Astrocyte (in vitro differentiated cells and primary cell): ENCODE measurements at regions not wholly inside any gene's neighbourhood (a gene's known extent, or its start where the extent isn't known, plus 50 kb on each side); places are given as distances from the start of the nearest gene placed in this dataset.

Experiments used
- DNase-seq: peaks from one replicate; pipeline ENCODE4 v3.0.0-alpha.2; 2010; ENCODE audit warnings: low read depth
- FAIRE-seq: peaks from 2 replicates; lab custom pipeline; 2011; peaks lifted over from hg19 to GRCh38; lab: Jason Lieb, UNC
- H2AFZ ChIP-seq: 2 replicates; pipeline ENCODE4 v1.6.0; 2012; ENCODE audit warnings: low read depth, low read length, inconsistent platforms
- H3K27ac ChIP-seq: 2 replicates; pipeline ENCODE4 v1.5.1; 2011; ENCODE audit warnings: low read depth, low read length, inconsistent platforms
- H3K27me3 ChIP-seq: 2 replicates; pipeline ENCODE4 v1.6.0; 2011; ENCODE audit warnings: low read length, inconsistent platforms; ENCODE audit not compliant: insufficient read depth
- H3K36me3 ChIP-seq: 2 replicates; pipeline ENCODE4 v1.5.1; 2011; ENCODE audit warnings: low read length, inconsistent platforms; ENCODE audit not compliant: insufficient read depth
- H3K4me1 ChIP-seq: 2 replicates; pipeline ENCODE4 v1.5.1; 2011; ENCODE audit warnings: low read length, inconsistent platforms; ENCODE audit not compliant: insufficient read depth
- H3K4me2 ChIP-seq: 2 replicates; pipeline ENCODE4 v1.6.0; 2012; ENCODE audit warnings: low read length, inconsistent platforms
- H3K4me3 ChIP-seq: 2 replicates; pipeline ENCODE4 v1.5.1; 2011; ENCODE audit warnings: low read depth, mild to moderate bottlenecking, low read length, inconsistent platforms; ENCODE audit not compliant: insufficient read depth
- H3K79me2 ChIP-seq: 2 replicates; pipeline ENCODE4 v1.6.0; 2012; ENCODE audit warnings: mild to moderate bottlenecking, low read length, inconsistent platforms; ENCODE audit not compliant: insufficient read depth
- H3K9ac ChIP-seq: 2 replicates; pipeline ENCODE4 v1.6.0; 2012; ENCODE audit warnings: mild to moderate bottlenecking, low read length, inconsistent platforms
- H3K9me3 ChIP-seq: 2 replicates; pipeline ENCODE4 v1.5.1; 2012; ENCODE audit warnings: low read depth, mild to moderate bottlenecking, low read length, inconsistent platforms; ENCODE audit not compliant: insufficient read depth
- H4K20me1 ChIP-seq: 2 replicates; pipeline ENCODE4 v1.6.0; 2012; ENCODE audit warnings: low read length, inconsistent platforms; ENCODE audit not compliant: insufficient read depth
- H3K27ac Mint-ChIP-seq: one replicate; pipeline ENCODE4 v1.8.0; 2021; ENCODE audit warnings: mild to moderate bottlenecking, mixed read lengths; ENCODE audit not compliant: unreplicated experiment
- H3K27me3 Mint-ChIP-seq: one replicate; pipeline ENCODE4 v1.8.0; 2021; ENCODE audit warnings: low read depth, mixed read lengths; ENCODE audit not compliant: unreplicated experiment
- H3K36me3 Mint-ChIP-seq: one replicate; pipeline ENCODE4 v1.8.0; 2021; ENCODE audit warnings: low read depth, mixed read lengths; ENCODE audit not compliant: unreplicated experiment
- H3K4me1 Mint-ChIP-seq: one replicate; pipeline ENCODE4 v1.8.0; 2021; ENCODE audit warnings: low read depth, mixed read lengths; ENCODE audit not compliant: unreplicated experiment
- H3K4me3 Mint-ChIP-seq: one replicate; pipeline ENCODE4 v1.8.0; 2021; ENCODE audit warnings: mild to moderate bottlenecking, moderate library complexity, mixed read lengths; ENCODE audit not compliant: unreplicated experiment
- H3K9me3 Mint-ChIP-seq: one replicate; pipeline ENCODE4 v1.8.0; 2021; ENCODE audit warnings: mild to moderate bottlenecking, mixed read lengths; ENCODE audit not compliant: unreplicated experiment
- CTCF ChIP-seq: IDR thresholded peaks from 2 replicates; pipeline ENCODE4 v1.5.1; 2011; ENCODE audit warnings: low read depth, mild to moderate bottlenecking, inconsistent platforms, low read length, moderate library complexity; ENCODE audit not compliant: insufficient read depth
- EZH2 ChIP-seq: IDR thresholded peaks from 2 replicates; pipeline ENCODE4 v1.6.1; 2012; ENCODE audit warnings: mild to moderate bottlenecking, low read length, inconsistent platforms; ENCODE audit not compliant: insufficient read depth

- no peak overlapping the region for H3K4me3 Mint-ChIP-seq
- H3K27ac Mint-ChIP-seq = no peak overlapping the region
- Histone ChIP-seq H3K79me2 (no peaks in the 10 kb centered on the region), H3K4me3 (no peak overlapping the region), H2AFZ (no peak overlapping the region), H3K9ac (no peak overlapping the region), H3K27ac (no peak overlapping the region), H4K20me1 (no peaks in the 10 kb centered on the region), H3K4me2 (no peak overlapping the region), H3K36me3 (no peaks in the 10 kb centered on the region), H3K27me3 (no peaks in the 10 kb centered on the region), H3K4me1 (no peaks in the 10 kb centered on the region), H3K9me3 (no peaks in the 10 kb centered on the region)
- peaks cover 4% of the 10 kb centered on the region for H3K27me3 Mint-ChIP-seq
- no peaks in the 10 kb centered on the region for H3K9me3 Mint-ChIP-seq
- H3K36me3 Mint-ChIP-seq = no peaks in the 10 kb centered on the region
- no peak for FAIRE-seq
- DNase-seq = no peak
- no peaks in the 10 kb centered on the region for H3K4me1 Mint-ChIP-seq
- TF ChIP-seq EZH2 = no peak
- peak; percentile 17 for TF ChIP-seq CTCF
Measured at GRCh38 chrX:110462957-110463356, 104.3 kb downstream of the RTL9 start.

GRCh38 chrX:110466790-110467189 is 108.1 kb downstream of the RTL9 start:
- H3K9me3 Mint-ChIP-seq = no peaks in the 10 kb centered on the region
- H3K27me3 ChIP-seq = no peaks in the 10 kb centered on the region

More at GRCh38 chrX:110466790-110467189, 108.1 kb downstream of the RTL9 start:
- DNase-seq (no peak), FAIRE-seq (peak; percentile 67)
- Histone ChIP-seq H3K4me1 (no peaks in the 10 kb centered on the region), H3K79me2 (no peaks in the 10 kb centered on the region), H3K4me2 (no peak overlapping the region), H3K27ac (no peak overlapping the region), H2AFZ (no peak overlapping the region), H3K9ac (no peak overlapping the region), H3K36me3 (no peaks in the 10 kb centered on the region), H4K20me1 (no peaks in the 10 kb centered on the region), H3K4me3 (no peak overlapping the region), H3K9me3 (no peaks in the 10 kb centered on the region)
- no peak overlapping the region for H3K4me3 Mint-ChIP-seq
- no peak for TF ChIP-seq EZH2
- TF ChIP-seq CTCF = no peak
- no peaks in the 10 kb centered on the region for H3K27me3 Mint-ChIP-seq
- no peaks in the 10 kb centered on the region for H3K36me3 Mint-ChIP-seq
- no peak overlapping the region for H3K27ac Mint-ChIP-seq
- H3K4me1 Mint-ChIP-seq = no peaks in the 10 kb centered on the region
